Stimulated activated memory B cell treated with anti-CD40 and anti-IgM and Interleukin-4, amounts not matched to agents 10 μg/mL and 1 μg/mL and 100 μg/mL, for 72 hours (primary cell): ENCODE measurements at regions not wholly inside any gene's neighbourhood (a gene's known extent, or its start where the extent isn't known, plus 50 kb on each side); places are given as distances from the start of the nearest gene placed in this dataset.

Experiments
- ATAC-seq: fragments of 150-1000 bp; cut with Tn5 transposase; 2 replicates; pipeline ENCODE4 v1.10.0; 2021
- H3K27ac Mint-ChIP-seq: one replicate; pipeline ENCODE4 v1.8.0; 2022; ENCODE audit warnings: mild to moderate bottlenecking, mixed read lengths
- H3K27me3 Mint-ChIP-seq: one replicate; pipeline ENCODE4 v1.8.0; 2022; ENCODE audit warnings: mixed read lengths
- H3K36me3 Mint-ChIP-seq: one replicate; pipeline ENCODE4 v1.8.0; 2022; ENCODE audit warnings: mixed read lengths
- H3K4me1 Mint-ChIP-seq: one replicate; pipeline ENCODE4 v1.8.0; 2022; ENCODE audit warnings: mixed read lengths
- H3K4me3 Mint-ChIP-seq: one replicate; pipeline ENCODE4 v1.8.0; 2022; ENCODE audit warnings: mild to moderate bottlenecking, moderate library complexity, mixed read lengths
- H3K9me3 Mint-ChIP-seq: one replicate; pipeline ENCODE4 v1.8.0; 2022; ENCODE audit warnings: mixed read lengths

GRCh38 chr3:102063572-102063971, 214.3 kb downstream of the NFKBIZ start:
- ATAC-seq = no peak
- Mint-ChIP-seq H3K36me3 (no peaks in the 10 kb centered on the region), H3K27me3 (no peaks in the 10 kb centered on the region), H3K27ac (peak overlapping the region; percentile 38), H3K9me3 (no peaks in the 10 kb centered on the region), H3K4me1 (peaks cover 23% of the 10 kb centered on the region), H3K4me3 (no peak overlapping the region)

GRCh38 chr3:102066470-102066869, 217.2 kb downstream of the NFKBIZ start:
- Mint-ChIP-seq H3K4me1 (peaks cover 13% of the 10 kb centered on the region), H3K36me3 (no peaks in the 10 kb centered on the region), H3K9me3 (peaks cover 2% of the 10 kb centered on the region), H3K27me3 (no peaks in the 10 kb centered on the region), H3K27ac (no peak overlapping the region), H3K4me3 (no peak overlapping the region)
- ATAC-seq = no peak

GRCh38 chr3:102068327-102068726, 219.0 kb downstream of the NFKBIZ start:
- peaks cover 13% of the 10 kb centered on the region for H3K4me1 Mint-ChIP-seq
- no peaks in the 10 kb centered on the region for H3K27me3 Mint-ChIP-seq
- no peak for ATAC-seq
- no peak overlapping the region for H3K4me3 Mint-ChIP-seq
- peak overlapping the region; percentile 11 for H3K27ac Mint-ChIP-seq
- no peaks in the 10 kb centered on the region for H3K36me3 Mint-ChIP-seq
- peaks cover 2% of the 10 kb centered on the region for H3K9me3 Mint-ChIP-seq

GRCh38 chr3:102068736-102069135, 219.4 kb downstream of the NFKBIZ start:
- H3K9me3 Mint-ChIP-seq = peaks cover 2% of the 10 kb centered on the region
- H3K4me1 Mint-ChIP-seq = peaks cover 13% of the 10 kb centered on the region
- H3K27me3 Mint-ChIP-seq = no peaks in the 10 kb centered on the region
- ATAC-seq = no peak
- H3K27ac Mint-ChIP-seq = peak overlapping the region; percentile 11
- no peaks in the 10 kb centered on the region for H3K36me3 Mint-ChIP-seq
- H3K4me3 Mint-ChIP-seq = no peak overlapping the region

GRCh38 chr3:102069211-102069662, 219.9 kb downstream of the NFKBIZ start:
- Mint-ChIP-seq H3K36me3 (no peaks in the 10 kb centered on the region), H3K27ac (peak overlapping the region; percentile 11), H3K4me3 (no peak overlapping the region), H3K9me3 (peaks cover 2% of the 10 kb centered on the region), H3K4me1 (peaks cover 13% of the 10 kb centered on the region), H3K27me3 (no peaks in the 10 kb centered on the region)
- no peak for ATAC-seq

GRCh38 chr3:102074946-102075345, 225.6 kb downstream of the NFKBIZ start:
- H3K27ac Mint-ChIP-seq = no peak overlapping the region
- no peaks in the 10 kb centered on the region for H3K36me3 Mint-ChIP-seq
- peaks cover 2% of the 10 kb centered on the region for H3K9me3 Mint-ChIP-seq
- no peaks in the 10 kb centered on the region for H3K27me3 Mint-ChIP-seq
- no peak for ATAC-seq
- H3K4me3 Mint-ChIP-seq = no peak overlapping the region
- peaks cover 21% of the 10 kb centered on the region for H3K4me1 Mint-ChIP-seq

- Mint-ChIP-seq H3K27ac (peak overlapping the region; percentile 89), H3K4me3 (no peak overlapping the region), H3K27me3 (no peaks in the 10 kb centered on the region), H3K9me3 (no peaks in the 10 kb centered on the region), H3K4me1 (peaks cover 44% of the 10 kb centered on the region), H3K36me3 (no peaks in the 10 kb centered on the region)
- ATAC-seq = no peak
These were observed 229.1 kb downstream of the NFKBIZ start for GRCh38 chr3:102078401-102078800.

- peak overlapping the region; percentile 5 for H3K4me3 Mint-ChIP-seq
- peak; percentile 83 for ATAC-seq
These were observed 229.8 kb downstream of the NFKBIZ start for GRCh38 chr3:102078854-102079808.

GRCh38 chr3:102079809-102080197, 230.5 kb downstream of the NFKBIZ start:
- no peak overlapping the region for H3K4me3 Mint-ChIP-seq
- H3K27me3 Mint-ChIP-seq = no peaks in the 10 kb centered on the region
- H3K9me3 Mint-ChIP-seq = no peaks in the 10 kb centered on the region
- H3K4me1 Mint-ChIP-seq = peaks cover 46% of the 10 kb centered on the region
- no peaks in the 10 kb centered on the region for H3K36me3 Mint-ChIP-seq
- ATAC-seq = no peak
- H3K27ac Mint-ChIP-seq = peak overlapping the region; percentile 89

More at GRCh38 chr3:102078854-102079808, 229.8 kb downstream of the NFKBIZ start:
- H3K27me3 Mint-ChIP-seq = no peaks in the 10 kb centered on the region
- H3K4me1 Mint-ChIP-seq = peaks cover 44% of the 10 kb centered on the region
- H3K27ac Mint-ChIP-seq = peak overlapping the region; percentile 89
- H3K9me3 Mint-ChIP-seq = no peaks in the 10 kb centered on the region
- no peaks in the 10 kb centered on the region for H3K36me3 Mint-ChIP-seq

- peak overlapping the region; percentile 71 for H3K27ac Mint-ChIP-seq
- H3K9me3 Mint-ChIP-seq = no peaks in the 10 kb centered on the region
- no peaks in the 10 kb centered on the region for H3K27me3 Mint-ChIP-seq
- peaks cover 53% of the 10 kb centered on the region for H3K4me1 Mint-ChIP-seq
- no peaks in the 10 kb centered on the region for H3K36me3 Mint-ChIP-seq
- ATAC-seq = no peak
- no peak overlapping the region for H3K4me3 Mint-ChIP-seq
These were observed 232.4 kb downstream of the NFKBIZ start for GRCh38 chr3:102081572-102082289.

- Mint-ChIP-seq H3K4me3 (no peak overlapping the region), H3K27ac (no peak overlapping the region), H3K9me3 (no peaks in the 10 kb centered on the region), H3K27me3 (no peaks in the 10 kb centered on the region), H3K4me1 (peaks cover 50% of the 10 kb centered on the region), H3K36me3 (no peaks in the 10 kb centered on the region)
- no peak for ATAC-seq
These were observed 234.2 kb downstream of the NFKBIZ start for GRCh38 chr3:102083473-102083872.

GRCh38 chr3:102084006-102084405, 234.7 kb downstream of the NFKBIZ start:
- Mint-ChIP-seq H3K27ac (no peak overlapping the region), H3K27me3 (no peaks in the 10 kb centered on the region), H3K9me3 (no peaks in the 10 kb centered on the region), H3K4me3 (no peak overlapping the region), H3K36me3 (no peaks in the 10 kb centered on the region), H3K4me1 (peaks cover 44% of the 10 kb centered on the region)
- no peak for ATAC-seq

- Mint-ChIP-seq H3K4me3 (no peak overlapping the region), H3K27ac (no peak overlapping the region), H3K9me3 (no peaks in the 10 kb centered on the region), H3K27me3 (no peaks in the 10 kb centered on the region), H3K36me3 (no peaks in the 10 kb centered on the region), H3K4me1 (peaks cover 39% of the 10 kb centered on the region)
- ATAC-seq = no peak
These were observed 235.4 kb downstream of the NFKBIZ start for GRCh38 chr3:102084704-102085103.

GRCh38 chr3:102085431-102086176, 236.3 kb downstream of the NFKBIZ start:
- Mint-ChIP-seq H3K36me3 (no peaks in the 10 kb centered on the region), H3K4me1 (peaks cover 30% of the 10 kb centered on the region), H3K4me3 (no peak overlapping the region), H3K27ac (peak overlapping the region; percentile 48), H3K9me3 (no peaks in the 10 kb centered on the region), H3K27me3 (no peaks in the 10 kb centered on the region)
- ATAC-seq = no peak

GRCh38 chr3:102087236-102087635, 237.9 kb downstream of the NFKBIZ start:
- Mint-ChIP-seq H3K4me3 (no peak overlapping the region), H3K27ac (no peak overlapping the region), H3K36me3 (no peaks in the 10 kb centered on the region), H3K4me1 (peaks cover 16% of the 10 kb centered on the region), H3K9me3 (no peaks in the 10 kb centered on the region), H3K27me3 (no peaks in the 10 kb centered on the region)
- no peak for ATAC-seq
